ENCODE measurements at regions not wholly inside any gene's neighbourhood (a gene's known extent, or its start where the extent isn't known, plus 50 kb on each side); places are given as distances from the start of the nearest gene placed in this dataset.

DNA sequence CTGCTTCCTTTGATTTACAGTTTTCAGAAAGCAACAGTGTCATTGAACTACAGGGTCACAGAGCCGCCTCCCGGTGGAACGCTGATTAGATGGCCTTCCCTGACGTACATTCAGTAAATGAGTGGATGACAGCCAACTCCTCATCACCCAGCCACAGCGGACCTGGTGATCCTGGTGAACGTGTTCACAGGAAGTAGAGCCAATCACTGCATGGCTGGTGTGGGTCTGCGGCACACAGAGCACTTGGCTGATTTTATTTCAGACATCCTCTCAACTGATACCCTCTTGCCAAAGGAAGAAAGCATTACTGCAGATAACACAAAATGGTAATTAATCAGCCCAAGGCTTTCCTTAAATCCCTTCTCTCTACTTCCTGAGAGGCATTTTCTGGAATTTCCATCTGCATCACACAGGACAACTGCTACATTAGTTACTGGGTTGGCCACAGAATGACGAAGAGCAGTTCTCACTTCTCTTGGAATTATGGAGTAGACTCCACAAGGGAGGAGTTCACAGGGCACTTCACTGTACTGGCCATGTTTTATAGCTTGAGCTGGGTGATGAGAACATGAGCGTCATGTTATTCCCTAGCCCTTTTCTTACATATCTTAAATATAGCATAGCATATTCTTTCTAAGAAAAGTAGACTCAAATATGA is 84.0 kb upstream of the SLC7A1 start:
- TF ChIP-seq, protein P1, sequence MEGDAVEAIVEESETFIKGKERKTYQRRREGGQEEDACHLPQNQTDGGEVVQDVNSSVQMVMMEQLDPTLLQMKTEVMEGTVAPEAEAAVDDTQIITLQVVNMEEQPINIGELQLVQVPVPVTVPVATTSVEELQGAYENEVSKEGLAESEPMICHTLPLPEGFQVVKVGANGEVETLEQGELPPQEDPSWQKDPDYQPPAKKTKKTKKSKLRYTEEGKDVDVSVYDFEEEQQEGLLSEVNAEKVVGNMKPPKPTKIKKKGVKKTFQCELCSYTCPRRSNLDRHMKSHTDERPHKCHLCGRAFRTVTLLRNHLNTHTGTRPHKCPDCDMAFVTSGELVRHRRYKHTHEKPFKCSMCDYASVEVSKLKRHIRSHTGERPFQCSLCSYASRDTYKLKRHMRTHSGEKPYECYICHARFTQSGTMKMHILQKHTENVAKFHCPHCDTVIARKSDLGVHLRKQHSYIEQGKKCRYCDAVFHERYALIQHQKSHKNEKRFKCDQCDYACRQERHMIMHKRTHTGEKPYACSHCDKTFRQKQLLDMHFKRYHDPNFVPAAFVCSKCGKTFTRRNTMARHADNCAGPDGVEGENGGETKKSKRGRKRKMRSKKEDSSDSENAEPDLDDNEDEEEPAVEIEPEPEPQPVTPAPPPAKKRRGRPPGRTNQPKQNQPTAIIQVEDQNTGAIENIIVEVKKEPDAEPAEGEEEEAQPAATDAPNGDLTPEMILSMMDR (IDR thresholded peaks at IDR 0.05; ENCODE audit: insufficient read depth, low read length, poor library complexity, severe bottlenecking) = no peak
- no peak for DNase-seq (ENCODE audit: extremely low read depth, insufficient read length)
- no peak overlapping the region for H3K4me3 ChIP-seq (replicated peaks; ENCODE audit: low read depth, low read length)

DNA sequence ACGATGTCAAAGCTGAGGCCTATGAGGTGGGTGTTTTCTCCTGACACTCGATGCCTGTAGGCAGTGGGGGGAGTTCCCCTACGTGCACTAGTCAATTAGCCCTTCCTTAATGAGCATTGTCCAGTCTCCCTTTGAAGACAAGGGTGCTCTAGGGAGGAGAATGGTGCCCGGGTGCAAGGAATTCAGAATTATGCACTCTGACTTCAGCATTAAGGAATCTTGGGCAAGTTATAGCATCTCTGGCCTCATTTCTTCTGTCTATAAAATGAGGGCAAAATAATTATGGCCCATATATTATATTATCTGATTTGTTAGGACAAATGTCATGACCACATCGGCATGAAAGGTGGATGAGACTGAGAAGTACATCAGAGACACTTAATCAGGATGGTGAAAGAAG is 82.1 kb upstream of the SLC7A1 start:
- DNase-seq (ENCODE audit: extremely low read depth, insufficient read length) = no peak
- H3K27me3 ChIP-seq (replicated peaks; ENCODE audit: control insufficient read depth, insufficient read depth, low read length) = no peaks in the 10 kb centered on the region
- no peaks in the 10 kb centered on the region for H3K36me3 ChIP-seq (ENCODE audit: control insufficient read depth, insufficient read depth, low read length)
- no peak overlapping the region for H3K4me3 ChIP-seq (replicated peaks; ENCODE audit: low read depth, low read length)
- TF ChIP-seq, protein P1 (IDR thresholded peaks at IDR 0.05; ENCODE audit: insufficient read depth, low read length, poor library complexity, severe bottlenecking) = no peak

More for the DNA sequence above, 84.0 kb upstream of the SLC7A1 start:
- H3K27me3 ChIP-seq (replicated peaks; ENCODE audit: control insufficient read depth, insufficient read depth, low read length) = no peaks in the 10 kb centered on the region; the same call in 1 of the 2 replicates
- no peaks in the 10 kb centered on the region for H3K36me3 ChIP-seq (ENCODE audit: control insufficient read depth, insufficient read depth, low read length)

DNA sequence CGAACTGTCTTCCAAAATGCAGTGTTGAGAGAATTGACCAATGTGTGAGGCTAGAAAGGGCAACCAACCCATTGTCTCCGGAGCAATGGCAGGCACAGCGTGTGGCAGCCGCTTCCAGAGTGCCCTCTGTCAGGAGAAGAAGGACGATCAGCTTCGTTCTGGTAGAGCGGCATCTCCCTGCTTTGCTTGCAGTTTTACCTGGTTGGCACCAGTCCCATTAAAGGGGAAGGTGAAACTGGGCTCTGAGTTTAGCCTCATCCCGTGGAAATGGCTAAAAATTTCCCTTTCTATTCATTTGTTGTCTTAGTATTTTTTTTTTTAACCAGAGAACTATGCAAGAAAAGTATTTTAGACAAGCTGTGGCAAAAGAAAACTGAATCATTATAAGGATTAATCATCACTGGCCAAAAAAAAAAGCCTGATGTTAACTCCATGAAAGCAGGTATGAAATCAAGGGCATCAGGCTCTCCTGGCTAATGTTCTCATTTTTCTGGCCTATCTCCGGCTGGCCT is 81.5 kb upstream of the SLC7A1 start:
- H3K36me3 ChIP-seq (ENCODE audit: control insufficient read depth, insufficient read depth, low read length) = no peaks in the 10 kb centered on the region
- H3K4me3 ChIP-seq (replicated peaks; ENCODE audit: low read depth, low read length) = no peak overlapping the region
- no peak for DNase-seq (ENCODE audit: extremely low read depth, insufficient read length)
- TF ChIP-seq, protein P1 (IDR thresholded peaks at IDR 0.05; ENCODE audit: insufficient read depth, low read length, poor library complexity, severe bottlenecking) = no peak
- no peaks in the 10 kb centered on the region for H3K27me3 ChIP-seq (replicated peaks; ENCODE audit: control insufficient read depth, insufficient read depth, low read length)

DNA sequence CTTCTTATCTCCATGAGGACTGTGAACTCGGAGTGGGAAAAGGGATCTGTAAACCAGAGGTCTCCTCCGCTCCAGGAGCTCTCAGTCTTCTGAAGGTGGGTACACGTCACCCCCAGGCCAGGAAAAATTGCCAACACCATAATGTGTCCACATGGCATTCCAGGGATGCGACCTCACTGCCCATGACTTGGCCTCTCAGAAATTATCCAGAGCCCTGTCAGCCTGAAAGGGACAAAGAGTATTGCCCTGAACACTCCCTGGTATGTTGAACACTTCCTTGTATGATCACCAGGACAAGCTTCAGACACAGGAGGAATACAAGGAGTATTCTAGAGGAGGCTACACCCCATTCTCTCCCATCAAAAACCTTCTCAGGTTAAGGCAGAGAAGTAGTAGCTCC is 81.0 kb upstream of the SLC7A1 start:
- TF ChIP-seq, protein P1 (IDR thresholded peaks at IDR 0.05; ENCODE audit: insufficient read depth, low read length, poor library complexity, severe bottlenecking) = no peak

DNA sequence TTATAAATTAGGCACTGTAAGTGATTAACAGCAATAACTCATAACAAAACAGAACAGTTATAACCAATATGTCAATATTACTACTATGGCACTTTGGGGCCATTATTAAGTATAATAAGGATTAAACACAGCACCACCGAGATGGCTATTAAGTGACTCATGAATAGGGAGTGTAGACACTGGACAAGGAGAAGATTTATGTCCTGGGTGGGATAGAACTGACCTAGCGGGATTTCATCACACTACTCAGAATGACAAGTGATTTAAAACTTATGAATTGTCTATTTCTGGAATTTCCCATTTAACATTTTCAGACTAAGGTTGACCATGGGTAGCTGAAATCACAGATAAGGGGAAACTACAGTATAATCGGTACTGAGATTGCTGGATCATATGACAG is 79.0 kb upstream of the SLC7A1 start:
- TF ChIP-seq, protein P1 (IDR thresholded peaks at IDR 0.05; ENCODE audit: insufficient read depth, low read length, poor library complexity, severe bottlenecking) = no peak
- Histone ChIP-seq H3K36me3 (ENCODE audit: control insufficient read depth, insufficient read depth, low read length) (no peaks in the 10 kb centered on the region), H3K4me3 (replicated peaks; ENCODE audit: low read depth, low read length) (no peak overlapping the region), H3K27me3 (replicated peaks; ENCODE audit: control insufficient read depth, insufficient read depth, low read length) (no peaks in the 10 kb centered on the region)
- DNase-seq (ENCODE audit: extremely low read depth, insufficient read length) = no peak

More for the DNA sequence above, 81.0 kb upstream of the SLC7A1 start:
- Histone ChIP-seq H3K27me3 (replicated peaks; ENCODE audit: control insufficient read depth, insufficient read depth, low read length) (no peaks in the 10 kb centered on the region), H3K36me3 (ENCODE audit: control insufficient read depth, insufficient read depth, low read length) (no peaks in the 10 kb centered on the region), H3K4me3 (replicated peaks; ENCODE audit: low read depth, low read length) (no peak overlapping the region)
- no peak for DNase-seq (ENCODE audit: extremely low read depth, insufficient read length)

Data from GM06990 (cell line).